HCT116 (cell line): ENCODE measurements at regions not wholly inside any gene's neighbourhood (a gene's known extent, or its start where the extent isn't known, plus 50 kb on each side); places are given as distances from the start of the nearest gene placed in this dataset.

Source experiments
- ATAC-seq: fragments of 200-7000 bp; cut with Tn5 transposase; 2 replicates; pipeline ENCODE4 v1.9.1; 2020; ENCODE audit warnings: mild to moderate bottlenecking, moderate library complexity
- BruUV-seq: library from RNA; stranded (reverse); fragments of 400-500 nt; replicated peaks from 2 replicates; lab custom pipeline; 2021; lab: Mats Ljungman, UMichigan
- CTCF ChIA-PET: fragments of 300-600 bp; sonication (Branson Sonifier 250); formaldehyde crosslinking; loops from one replicate; lab custom pipeline; 2021; ENCODE audit warnings: antibody characterized with exemption; lab: Charles Lee
- POLR2A ChIA-PET: fragments of 300-600, 350-600 bp; sonication (Branson Sonifier 250); formaldehyde crosslinking; loops from one replicate; lab custom pipeline; 2021; ENCODE audit warnings: antibody characterized with exemption; lab: Charles Lee
- RAD21 ChIA-PET, 2 experiments: fragments of 300-600 bp; sonication (Branson Sonifier 250); formaldehyde crosslinking; loops; one replicate each; lab custom pipeline; 2023; ENCODE audit warnings: low total read pairs in 2 of 2; ENCODE audit not compliant: uncharacterized antibody in 2 of 2, unreplicated experiment in 2 of 2, low non-redundant PET in 1 of 2; lab: Charles Lee
- DNase-seq: peaks from one replicate; pipeline ENCODE4 v3.0.0-alpha.2; 2010; ENCODE audit warnings: low read depth, low spot score
- H2AFZ ChIP-seq: fragments of 200-600 bp; shearing (Covaris generic), sonication (generic); 2 replicates; pipeline ENCODE4 v1.6.1; 2017; ENCODE audit warnings: low read depth, mixed run types, mixed read lengths, antibody characterized with exemption, low read length; ENCODE audit not compliant: poor library complexity, severe bottlenecking
- H3K27ac ChIP-seq: 2 replicates; pipeline ENCODE4 v1.5.1; 2012; ENCODE audit warnings: low read depth, low read length
- H3K27me3 ChIP-seq: fragments of 200-600 bp; sonication (generic); 2 replicates; pipeline ENCODE4 v1.6.1; 2016; ENCODE audit warnings: mixed run types, low read length, mixed read lengths; ENCODE audit not compliant: insufficient read depth
- H3K36me3 ChIP-seq, 2 experiments: fragments of 200-500 bp in 1 of 2; fragments of 200-600 bp in 1 of 2; sonication (Bioruptor generic) in 1 of 2; sonication (generic) in 1 of 2; 2 replicates each; pipeline versions ENCODE4 v1.5.1 to v1.6.1; 2014 to 2016; ENCODE audit warnings: low read length in 2 of 2, inconsistent platforms in 1 of 2, mixed read lengths in 1 of 2, mixed run types in 1 of 2; ENCODE audit not compliant: insufficient read depth in 2 of 2, control insufficient read depth in 1 of 2
- H3K4me1 ChIP-seq, 2 experiments: fragments of 200-600 bp in 1 of 2; sonication (generic) in 1 of 2; 2 replicates each; pipeline versions ENCODE4 v1.5.1 to v1.6.1; 2012 to 2017; ENCODE audit warnings: low read length in 2 of 2, inconsistent platforms in 1 of 2, mild to moderate bottlenecking in 1 of 2, mixed read lengths in 1 of 2, mixed run types in 1 of 2, moderate library complexity in 1 of 2; ENCODE audit not compliant: insufficient read depth in 2 of 2, control insufficient read depth in 1 of 2
- H3K4me2 ChIP-seq: fragments of 200-600 bp; sonication (generic); 2 replicates; pipeline ENCODE4 v1.6.1; 2017; ENCODE audit warnings: mixed run types, low read length, mixed read lengths
- H3K4me3 ChIP-seq, 2 experiments: fragments of 200-600 bp in 1 of 2; sonication (generic) in 1 of 2; replicated peaks in 1 of 2; 2 replicates each; pipeline ENCODE4 v1.5.1; 2011 to 2016; ENCODE audit warnings: low read length in 2 of 2, control low read depth in 1 of 2, low read depth in 1 of 2, mild to moderate bottlenecking in 1 of 2, mixed read lengths in 1 of 2, mixed run types in 1 of 2
- H3K79me2 ChIP-seq: fragments of 200-600 bp; sonication (generic); 2 replicates; pipeline ENCODE4 v1.6.1; 2017; ENCODE audit warnings: mild to moderate bottlenecking, mixed run types, low read length, moderate library complexity, mixed read lengths; ENCODE audit not compliant: insufficient read depth
- H3K9ac ChIP-seq: fragments of 200-600 bp; sonication (generic); 2 replicates; pipeline ENCODE4 v1.6.1; 2016; ENCODE audit warnings: low read length, mixed read lengths
- H3K9me2 ChIP-seq: fragments of 200-600 bp; sonication (generic), shearing (Covaris generic); 2 replicates; pipeline ENCODE4 v1.6.1; 2017; ENCODE audit warnings: mixed run types, mild to moderate bottlenecking, moderate library complexity; ENCODE audit not compliant: insufficient read depth
- H3K9me3 ChIP-seq, 2 experiments: fragments of 200-500 bp in 1 of 2; fragments of 200-600 bp in 1 of 2; sonication (Bioruptor generic) in 1 of 2; sonication (generic) in 1 of 2; 2 replicates each; pipeline ENCODE4 v1.6.1; 2014 to 2017; ENCODE audit warnings: low read length in 2 of 2, mixed read lengths in 2 of 2, inconsistent platforms in 1 of 2, low read depth in 1 of 2, mild to moderate bottlenecking in 1 of 2, mixed run types in 1 of 2, moderate library complexity in 1 of 2; ENCODE audit not compliant: control insufficient read depth in 1 of 2, insufficient read depth in 1 of 2
- H4K20me1 ChIP-seq: fragments of 200-600 bp; sonication (generic), shearing (Covaris generic); 2 replicates; pipeline ENCODE4 v1.6.1; 2017; ENCODE audit warnings: mixed run types, mild to moderate bottlenecking, moderate library complexity; ENCODE audit not compliant: insufficient read depth
- CBX3 ChIP-seq: IDR thresholded peaks from 2 replicates; pipeline ENCODE4 v1.6.1; 2012; ENCODE audit warnings: low read depth
- CEBPB ChIP-seq: IDR thresholded peaks from 2 replicates; pipeline ENCODE4 v1.6.1; 2012; ENCODE audit warnings: low read depth
- EZH2 ChIP-seq: fragments of 200-600 bp; sonication (generic); IDR thresholded peaks from 2 replicates; pipeline ENCODE4 v1.6.1; 2017; ENCODE audit warnings: antibody characterized with exemption, mixed run types
- EZH2phosphoT487 ChIP-seq: fragments of 200-600 bp; IDR thresholded peaks from 2 replicates; pipeline ENCODE4 v1.6.1; 2018; ENCODE audit warnings: antibody characterized with exemption, borderline replicate concordance
- FOSL1 ChIP-seq: IDR thresholded peaks from 2 replicates; pipeline ENCODE4 v1.6.1; 2012; ENCODE audit warnings: low read depth
- RAD21 ChIP-seq: IDR thresholded peaks from 2 replicates; pipeline ENCODE4 v1.6.1; 2012; ENCODE audit warnings: low read depth, mild to moderate bottlenecking
- SIN3A ChIP-seq: IDR thresholded peaks from 2 replicates; pipeline ENCODE4 v1.6.1; 2012; ENCODE audit warnings: low read depth
- ZFX ChIP-seq: fragments of 450-650 bp; IDR thresholded peaks from 2 replicates; pipeline ENCODE4 v1.6.1; 2017
- intact Hi-C: fragments of 100-400 bp; cut with micrococcal nuclease; formaldehyde crosslinking; loops from 2 replicates; pipeline ENCODE4 v1.10.0; 2022
- TF ChIP-seq, protein P1 (sequence below): IDR thresholded peaks from 2 replicates; pipeline ENCODE4 v1.6.1; 2012
- TF ChIP-seq, protein P2 (sequence below), 3 experiments: fragments of 200-600 bp in 1 of 3; sonication (generic) in 1 of 3; IDR thresholded peaks in 2 of 3; conservative IDR thresholded peaks in 1 of 3; 2 replicates each; pipeline ENCODE4 v1.5.1; 2012 to 2017; ENCODE audit warnings: low read depth in 2 of 3, low read length in 2 of 3, antibody characterized with exemption in 1 of 3, borderline replicate concordance in 1 of 3, control low read depth in 1 of 3, mild to moderate bottlenecking in 1 of 3, mixed read lengths in 1 of 3, mixed run types in 1 of 3, moderate library complexity in 1 of 3; ENCODE audit not compliant: insufficient read depth in 1 of 3

DNA sequence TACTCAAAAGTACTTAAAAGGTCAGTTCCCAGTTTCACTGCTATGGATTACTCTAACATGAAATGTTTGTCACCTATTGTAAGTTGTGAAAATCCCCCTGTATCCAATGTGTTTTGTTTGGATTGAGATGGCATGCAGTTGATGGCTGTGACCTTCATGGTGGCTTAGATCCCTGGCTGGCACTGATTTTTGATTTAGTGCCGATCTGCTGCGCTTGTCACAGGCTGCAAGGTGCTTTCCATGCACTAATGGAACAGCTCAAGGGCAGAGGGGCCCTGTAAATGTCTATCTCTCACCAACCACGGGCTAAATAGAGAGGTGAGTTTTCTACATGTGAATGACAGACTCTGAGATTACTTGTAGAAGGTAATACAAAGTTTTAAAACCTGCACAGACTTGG is 69.8 kb upstream of the WDR41 start:
- no peaks in the 10 kb centered on the region for H3K9me3 ChIP-seq
- no peaks in the 10 kb centered on the region for H4K20me1 ChIP-seq
- ATAC-seq = no peak
- ChIA-PET POLR2A (no interaction called here), CTCF (interaction anchor here (2.1 to 2.5 kb wide), 3 partner anchors 448 to 707 kb away, joined by 11 to 20 read pairs (median 15); no protein-coding TSS in a partner anchor)
- H3K4me3 ChIP-seq = no peak overlapping the region
- no TSS peak for BruUV-seq
- no peaks in the 10 kb centered on the region for H3K79me2 ChIP-seq
- TF ChIP-seq SIN3A = no peak
- TF ChIP-seq CEBPB = no peak
- TF ChIP-seq EZH2 = no peak
- TF ChIP-seq CBX3 = no peak
- no peak for TF ChIP-seq ZFX
- no peak for TF ChIP-seq EZH2phosphoT487
- TF ChIP-seq, all 23 proteins: peak for 0
- no peak for DNase-seq
- Histone ChIP-seq H3K36me3 (no peaks in the 10 kb centered on the region), H3K27ac (no peak overlapping the region), H3K4me1 (no peaks in the 10 kb centered on the region), H3K27me3 (no peaks in the 10 kb centered on the region), H3K9ac (no peak overlapping the region), H3K9me2 (no peaks in the 10 kb centered on the region), H2AFZ (no peak overlapping the region), H3K4me2 (no peak overlapping the region)
- RAD21 ChIA-PET = no interaction called here
- intact Hi-C loops = loop anchor here (2.0 to 5.0 kb wide), 3 partner anchors 601 to 730 kb away; partner anchors contain the start of gene AP3B1

DNA sequence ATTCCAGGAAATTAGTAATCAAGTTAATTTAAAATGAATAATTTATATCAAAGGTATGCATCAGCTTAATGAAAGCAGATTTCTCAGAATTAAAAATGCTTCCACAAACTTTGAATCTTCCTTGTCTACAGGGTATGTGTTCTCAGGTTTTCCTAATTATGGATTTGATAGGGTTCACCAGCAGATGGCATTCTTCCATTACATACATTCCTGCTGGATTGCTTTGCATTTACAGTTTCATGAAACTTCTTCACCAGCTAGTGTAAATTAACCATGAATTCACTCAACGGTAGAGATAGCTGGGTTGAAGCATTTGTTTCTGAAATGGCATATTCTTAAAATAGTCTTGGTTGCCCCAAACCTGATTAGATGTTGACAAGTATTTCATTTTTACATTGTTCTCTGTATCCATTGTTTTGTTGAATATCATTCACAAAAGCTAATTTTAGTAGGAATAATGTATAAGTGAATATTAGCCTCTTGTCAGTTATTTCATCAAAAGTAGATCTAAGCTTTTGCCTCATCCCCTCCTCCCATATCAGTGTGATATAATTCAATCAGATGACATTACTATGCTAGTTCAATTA is 68.7 kb upstream of the WDR41 start:
- Histone ChIP-seq H3K27me3 (no peaks in the 10 kb centered on the region), H3K27ac (no peak overlapping the region), H2AFZ (peak overlapping the region; percentile 37), H3K9me3 (no peaks in the 10 kb centered on the region), H3K4me2 (no peak overlapping the region), H3K79me2 (no peaks in the 10 kb centered on the region), H3K4me3 (no peak overlapping the region)
- DNase-seq (peak; percentile 38), ATAC-seq (peak; percentile 68; the same call in 1 of the 2 replicates)
- no TSS peak for BruUV-seq
- RAD21 ChIA-PET = no interaction called here
- CTCF ChIA-PET = interaction anchor here (0.6 to 2.5 kb wide), 20 partner anchors 9 to 740 kb away, joined by 3 to 20 read pairs (median 5); no protein-coding TSS in a partner anchor
- TF ChIP-seq FOSL1 (no peak), RAD21 (peak; percentile 88)
- TF ChIP-seq, protein P1, sequence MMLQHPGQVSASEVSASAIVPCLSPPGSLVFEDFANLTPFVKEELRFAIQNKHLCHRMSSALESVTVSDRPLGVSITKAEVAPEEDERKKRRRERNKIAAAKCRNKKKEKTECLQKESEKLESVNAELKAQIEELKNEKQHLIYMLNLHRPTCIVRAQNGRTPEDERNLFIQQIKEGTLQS = no peak
- TF ChIP-seq, protein P2, sequence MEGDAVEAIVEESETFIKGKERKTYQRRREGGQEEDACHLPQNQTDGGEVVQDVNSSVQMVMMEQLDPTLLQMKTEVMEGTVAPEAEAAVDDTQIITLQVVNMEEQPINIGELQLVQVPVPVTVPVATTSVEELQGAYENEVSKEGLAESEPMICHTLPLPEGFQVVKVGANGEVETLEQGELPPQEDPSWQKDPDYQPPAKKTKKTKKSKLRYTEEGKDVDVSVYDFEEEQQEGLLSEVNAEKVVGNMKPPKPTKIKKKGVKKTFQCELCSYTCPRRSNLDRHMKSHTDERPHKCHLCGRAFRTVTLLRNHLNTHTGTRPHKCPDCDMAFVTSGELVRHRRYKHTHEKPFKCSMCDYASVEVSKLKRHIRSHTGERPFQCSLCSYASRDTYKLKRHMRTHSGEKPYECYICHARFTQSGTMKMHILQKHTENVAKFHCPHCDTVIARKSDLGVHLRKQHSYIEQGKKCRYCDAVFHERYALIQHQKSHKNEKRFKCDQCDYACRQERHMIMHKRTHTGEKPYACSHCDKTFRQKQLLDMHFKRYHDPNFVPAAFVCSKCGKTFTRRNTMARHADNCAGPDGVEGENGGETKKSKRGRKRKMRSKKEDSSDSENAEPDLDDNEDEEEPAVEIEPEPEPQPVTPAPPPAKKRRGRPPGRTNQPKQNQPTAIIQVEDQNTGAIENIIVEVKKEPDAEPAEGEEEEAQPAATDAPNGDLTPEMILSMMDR (IDR thresholded peaks at IDR 0.05 in 2 of 3, conservative IDR thresholded peaks at IDR 0.05 in 1 of 3; ENCODE audit: borderline replicate concordance in 1 of 3, insufficient read depth in 1 of 3, low read depth in 2 of 3, low read length in 2 of 3) = peak; percentile 59 to 68 (median 60); a peak in 5 of 6 replicates
- TF ChIP-seq, all 23 proteins: peak for 2
- intact Hi-C loops = loop anchor here (1.0 to 5.0 kb wide), 4 partner anchors 448 to 732 kb away; partner anchors contain the start of gene AP3B1
- H3K9ac ChIP-seq = no peak overlapping the region
- no peaks in the 10 kb centered on the region for H3K4me1 ChIP-seq
- POLR2A ChIA-PET = no interaction called here
- no peaks in the 10 kb centered on the region for H4K20me1 ChIP-seq
- H3K9me2 ChIP-seq = no peaks in the 10 kb centered on the region
- H3K36me3 ChIP-seq = no peaks in the 10 kb centered on the region
